ENCODE measurements at regions not wholly inside any gene's neighbourhood (a gene's known extent, or its start where the extent isn't known, plus 50 kb on each side); places are given as distances from the start of the nearest gene placed in this dataset.

- no peak for DNase-seq (ENCODE audit: low read depth)
These were observed 88.4 kb upstream of the PARP11 start for GRCh38 chr12:3961591-3961990.

- no peak for DNase-seq (ENCODE audit: low read depth)
These were observed 86.8 kb upstream of the PARP11 start for GRCh38 chr12:3959799-3960560.

GRCh38 chr12:3958534-3958933 lies 85.3 kb upstream of the PARP11 start:
- DNase-seq (ENCODE audit: low read depth) = no peak

- no peak for DNase-seq (ENCODE audit: low read depth)
These were observed 78.4 kb upstream of the PARP11 start for GRCh38 chr12:3951380-3952135.

GRCh38 chr12:3950714-3951320 lies 77.6 kb upstream of the PARP11 start:
- no peak for DNase-seq (ENCODE audit: low read depth)

- no peak for DNase-seq (ENCODE audit: low read depth)
These were observed 74.6 kb upstream of the PARP11 start for GRCh38 chr12:3947781-3948180.

- DNase-seq (ENCODE audit: low read depth) = no peak
These were observed 72.5 kb upstream of the PARP11 start for GRCh38 chr12:3945671-3946070.

GRCh38 chr12:3944620-3945019 lies 71.4 kb upstream of the PARP11 start:
- no peak for DNase-seq (ENCODE audit: low read depth)

- DNase-seq (ENCODE audit: low read depth) = no peak
These were observed 64.9 kb upstream of the PARP11 start for GRCh38 chr12:3938042-3938544.

GRCh38 chr12:3935078-3935477 lies 61.9 kb upstream of the PARP11 start:
- DNase-seq (ENCODE audit: low read depth) = no peak

- DNase-seq (ENCODE audit: low read depth) = no peak
These were observed 60.6 kb upstream of the PARP11 start for GRCh38 chr12:3933819-3934192.

- DNase-seq (ENCODE audit: low read depth) = no peak
These were observed 60.0 kb upstream of the PARP11 start for GRCh38 chr12:3933074-3933818.

- DNase-seq (ENCODE audit: low read depth) = no peak
These were observed 58.6 kb upstream of the PARP11 start for GRCh38 chr12:3931776-3932175.

GRCh38 chr12:3931206-3931605 lies 58.0 kb upstream of the PARP11 start:
- DNase-seq (ENCODE audit: low read depth) = no peak

GRCh38 chr12:3929875-3930615 lies 56.8 kb upstream of the PARP11 start:
- DNase-seq (ENCODE audit: low read depth) = no peak

- no peak for DNase-seq (ENCODE audit: low read depth)
These were observed 55.5 kb upstream of the PARP11 start for GRCh38 chr12:3928538-3929184.

GRCh38 chr12:3925621-3926020 lies 52.4 kb upstream of the PARP11 start:
- DNase-seq (ENCODE audit: low read depth) = no peak

GRCh38 chr12:3924761-3925160 lies 51.6 kb upstream of the PARP11 start:
- no peak for DNase-seq (ENCODE audit: low read depth)

GRCh38 chr12:3923021-3923420 lies 49.8 kb upstream of the PARP11 start:
- no peak for DNase-seq (ENCODE audit: low read depth)

Measured in RPMI7951 (cell line).